C4-2B (cell line): ENCODE measurements at regions not wholly inside any gene's neighbourhood (a gene's known extent, or its start where the extent isn't known, plus 50 kb on each side); places are given as distances from the start of the nearest gene placed in this dataset.

Experiments
- H3K27ac ChIP-seq: fragments of 450-650 bp; 2 replicates; pipeline ENCODE4 v1.5.1; 2017
- ZFX ChIP-seq: fragments of 450-650 bp; IDR thresholded peaks from 2 replicates; pipeline ENCODE4 v1.6.1; 2017
- TF ChIP-seq, protein P1 (sequence below): fragments of 450-650 bp; conservative IDR thresholded peaks from 2 replicates; pipeline ENCODE4 v1.5.1; 2017; ENCODE audit warnings: mild to moderate bottlenecking

DNA sequence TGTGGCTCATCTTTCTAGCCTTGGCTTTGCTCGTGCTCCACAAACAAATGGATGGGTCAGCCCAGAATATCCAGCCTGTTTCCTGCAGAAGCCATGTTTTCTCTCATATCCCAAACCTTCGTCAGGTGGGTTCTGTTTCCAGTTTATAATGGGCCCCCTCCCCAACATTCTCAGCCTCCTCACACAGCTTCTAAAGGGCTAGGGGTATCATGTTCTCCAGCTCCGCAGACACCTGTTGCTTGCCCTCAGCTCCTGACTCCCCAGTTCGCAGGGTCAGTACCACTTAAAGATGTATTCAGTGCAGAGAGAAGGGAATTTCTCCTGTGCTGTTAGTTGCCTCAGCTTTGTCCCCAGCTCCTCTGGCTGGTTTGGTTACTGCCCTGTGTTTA lies 447.3 kb upstream of the JARID2 start:
- H3K27ac ChIP-seq, result no peak overlapping the region
- no peak for TF ChIP-seq ZFX
- TF ChIP-seq, protein P1, sequence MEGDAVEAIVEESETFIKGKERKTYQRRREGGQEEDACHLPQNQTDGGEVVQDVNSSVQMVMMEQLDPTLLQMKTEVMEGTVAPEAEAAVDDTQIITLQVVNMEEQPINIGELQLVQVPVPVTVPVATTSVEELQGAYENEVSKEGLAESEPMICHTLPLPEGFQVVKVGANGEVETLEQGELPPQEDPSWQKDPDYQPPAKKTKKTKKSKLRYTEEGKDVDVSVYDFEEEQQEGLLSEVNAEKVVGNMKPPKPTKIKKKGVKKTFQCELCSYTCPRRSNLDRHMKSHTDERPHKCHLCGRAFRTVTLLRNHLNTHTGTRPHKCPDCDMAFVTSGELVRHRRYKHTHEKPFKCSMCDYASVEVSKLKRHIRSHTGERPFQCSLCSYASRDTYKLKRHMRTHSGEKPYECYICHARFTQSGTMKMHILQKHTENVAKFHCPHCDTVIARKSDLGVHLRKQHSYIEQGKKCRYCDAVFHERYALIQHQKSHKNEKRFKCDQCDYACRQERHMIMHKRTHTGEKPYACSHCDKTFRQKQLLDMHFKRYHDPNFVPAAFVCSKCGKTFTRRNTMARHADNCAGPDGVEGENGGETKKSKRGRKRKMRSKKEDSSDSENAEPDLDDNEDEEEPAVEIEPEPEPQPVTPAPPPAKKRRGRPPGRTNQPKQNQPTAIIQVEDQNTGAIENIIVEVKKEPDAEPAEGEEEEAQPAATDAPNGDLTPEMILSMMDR, result no peak

DNA sequence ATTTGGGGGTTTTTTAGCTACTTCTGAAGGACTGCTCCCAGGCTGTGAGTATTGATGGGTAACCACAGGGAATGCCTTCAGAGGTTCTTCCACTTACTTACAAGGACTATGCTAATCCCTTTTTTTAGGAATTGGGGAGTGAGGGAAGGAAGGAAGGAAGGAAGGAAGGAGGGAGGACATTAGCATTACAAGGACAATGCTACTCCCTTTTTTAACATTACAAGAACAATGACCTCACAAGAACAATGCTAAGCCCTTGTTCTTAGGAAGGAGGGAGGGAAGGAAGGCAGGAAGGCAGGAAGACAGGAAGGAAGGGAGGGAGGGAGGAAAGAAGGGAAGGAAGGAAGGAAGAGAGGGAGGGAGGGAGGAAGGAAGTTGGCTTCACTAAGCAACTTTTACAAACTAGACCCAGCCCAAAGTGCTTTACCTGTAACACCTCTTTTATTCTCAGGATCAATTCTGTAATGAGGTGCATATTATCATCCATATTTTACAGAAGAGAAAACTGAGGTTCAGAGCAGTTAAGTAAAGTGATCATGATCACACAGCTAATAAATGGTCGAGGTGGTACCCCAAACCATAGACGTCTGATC lies 446.8 kb upstream of the JARID2 start:
- H3K27ac ChIP-seq, result no peak overlapping the region
- no peak for TF ChIP-seq ZFX
- TF ChIP-seq, protein P1, result no peak

DNA sequence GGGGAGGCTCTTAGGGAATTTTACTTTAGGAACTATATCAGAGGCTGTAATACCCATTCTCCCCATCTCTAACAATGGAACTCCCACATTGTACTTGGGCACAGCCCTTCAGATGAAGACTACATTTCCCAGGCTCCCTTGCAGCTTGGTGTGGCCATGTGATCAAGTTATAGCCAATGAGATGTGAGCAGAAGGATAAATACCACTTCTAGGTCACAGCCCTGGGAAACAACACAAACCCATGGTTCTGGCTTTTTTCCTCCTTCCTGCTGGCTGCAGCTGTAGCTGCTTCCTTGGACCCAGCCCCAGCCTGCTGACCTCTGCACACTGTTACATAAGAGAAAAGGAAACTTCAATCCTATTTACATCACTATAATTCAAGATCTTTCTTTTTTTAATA lies 445.9 kb upstream of the JARID2 start:
- H3K27ac ChIP-seq, result no peak overlapping the region
- no peak for TF ChIP-seq ZFX
- TF ChIP-seq, protein P1, result no peak

DNA sequence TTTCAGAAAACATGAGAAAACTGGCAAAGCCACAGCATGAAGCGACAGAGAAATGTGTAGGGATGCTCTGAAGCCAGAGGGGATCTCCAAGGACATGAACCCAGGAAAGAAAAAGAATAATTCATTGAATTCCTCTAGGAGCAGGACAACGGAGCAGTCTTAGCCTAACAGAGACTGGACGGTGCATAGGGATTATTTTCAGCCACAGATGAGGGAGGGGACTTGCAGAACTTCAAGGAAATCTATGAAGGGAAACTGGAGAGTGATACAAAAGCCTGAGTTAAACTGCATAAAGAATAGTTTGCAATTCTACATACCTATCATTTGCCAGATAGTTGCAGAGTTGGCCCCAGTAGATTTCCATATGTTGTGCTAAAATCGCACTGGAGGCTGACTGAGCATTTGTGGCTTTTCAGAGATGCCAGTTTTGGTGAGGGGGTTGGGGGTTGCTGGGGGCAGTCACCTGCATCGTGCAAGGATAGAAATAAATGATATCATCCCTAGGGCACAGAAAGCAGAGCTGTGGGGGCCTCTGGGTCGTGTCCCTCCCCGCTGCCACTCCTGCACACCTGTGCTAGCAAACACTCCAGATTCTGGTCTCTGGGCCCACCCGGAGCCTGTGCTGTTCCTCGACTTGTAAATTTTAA lies 443.2 kb upstream of the JARID2 start:
- TF ChIP-seq, protein P1, result no peak
- no peak for TF ChIP-seq ZFX
- no peak overlapping the region for H3K27ac ChIP-seq

DNA sequence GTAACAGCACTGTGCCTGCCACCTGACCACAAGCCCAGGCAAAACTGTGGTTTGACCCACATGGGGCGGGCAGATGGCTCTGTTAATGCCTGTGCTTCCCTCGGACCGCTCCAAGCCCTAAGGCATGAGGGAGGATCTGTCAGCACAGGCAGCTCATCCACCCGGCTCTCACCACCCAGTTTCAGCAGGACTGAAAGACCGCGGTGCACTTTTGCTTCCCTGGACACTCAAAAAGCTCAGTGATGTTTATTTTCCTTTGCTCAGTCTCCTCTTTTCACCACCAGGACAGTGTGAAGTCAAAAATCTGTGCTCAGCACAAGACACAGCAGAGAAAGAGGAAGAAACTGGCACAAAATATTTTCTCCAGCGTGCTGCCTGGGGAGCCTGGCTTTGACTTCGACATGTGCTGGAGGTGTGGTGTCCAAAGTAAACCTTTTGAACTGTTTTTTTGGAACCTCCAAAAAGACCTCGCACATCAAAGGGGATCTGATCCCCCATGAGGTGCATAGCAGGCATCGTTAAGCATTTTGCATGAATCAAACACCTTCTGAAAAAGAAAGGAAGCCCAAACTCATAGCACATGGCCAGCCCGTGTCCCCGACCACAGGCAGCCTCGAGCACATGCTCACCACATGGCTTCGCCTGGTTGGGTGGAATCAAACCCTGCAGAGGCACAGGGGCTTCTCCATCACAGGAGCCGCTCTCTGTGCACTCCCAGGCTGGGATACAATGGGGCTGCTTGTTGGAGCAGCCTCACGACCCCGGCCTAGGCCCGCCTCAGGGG lies 441.7 kb upstream of the JARID2 start:
- H3K27ac ChIP-seq, result no peak overlapping the region
- no peak for TF ChIP-seq ZFX
- TF ChIP-seq, protein P1, result no peak

DNA sequence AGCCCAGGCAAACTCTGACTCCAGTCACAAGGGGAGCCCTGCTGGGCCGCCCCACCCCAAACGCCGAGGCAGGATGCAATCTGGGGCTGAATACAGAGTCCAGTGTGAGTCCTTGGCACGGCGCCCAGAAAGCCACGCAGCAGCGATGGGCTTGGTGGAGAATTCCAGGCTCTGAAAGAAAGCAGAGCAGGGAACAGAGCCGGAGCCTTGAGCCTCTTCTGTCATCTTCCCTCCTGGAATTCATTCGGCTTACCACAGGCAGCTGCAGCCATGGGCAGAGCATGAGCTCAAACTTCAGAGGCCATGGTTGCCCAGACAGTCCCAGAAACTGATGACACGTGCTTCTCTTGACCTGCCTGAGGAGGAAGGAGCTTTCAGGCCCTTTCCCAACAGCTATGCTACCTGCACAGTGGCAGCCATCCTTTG lies 441.1 kb upstream of the JARID2 start:
- no peak for TF ChIP-seq ZFX
- TF ChIP-seq, protein P1, result no peak
- H3K27ac ChIP-seq, result no peak overlapping the region

DNA sequence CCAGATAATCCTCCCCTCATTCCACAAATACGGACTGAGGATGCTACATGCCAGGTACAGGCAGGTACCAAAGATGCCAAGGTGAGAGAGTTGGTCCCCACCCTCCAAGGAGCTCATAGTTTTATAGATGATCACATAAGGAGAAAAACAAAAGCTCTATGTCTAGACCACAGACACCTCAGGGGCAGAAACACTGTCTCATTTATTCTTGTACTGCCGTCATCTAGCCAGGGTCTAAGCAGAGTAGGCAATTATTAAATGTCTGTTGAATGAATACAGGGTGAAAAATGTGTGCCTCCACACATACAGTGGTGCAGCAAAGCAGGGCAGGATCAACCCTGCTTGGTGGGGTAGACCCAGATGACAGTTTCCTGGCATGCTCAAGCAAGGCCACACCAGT lies 439.8 kb upstream of the JARID2 start:
- no peak overlapping the region for H3K27ac ChIP-seq
- TF ChIP-seq ZFX, result no peak
- TF ChIP-seq, protein P1, result no peak
